HG02840 (cell line): ENCODE measurements at regions not wholly inside any gene's neighbourhood (a gene's known extent, or its start where the extent isn't known, plus 50 kb on each side); places are given as distances from the start of the nearest gene placed in this dataset.

Experiments
- ATAC-seq: cut with Tn5 transposase; IDR thresholded peaks from one replicate; pipeline ENCODE4 v1.9.1; 2021; ENCODE audit warnings: mild to moderate bottlenecking, moderate library complexity, moderate number of reproducible peaks; ENCODE audit not compliant: unreplicated experiment, low FRiP score

- no peak for ATAC-seq
Measured at GRCh38 chr10:43737003-43737402, 88.3 kb upstream of the ZNF32 start.

DNA sequence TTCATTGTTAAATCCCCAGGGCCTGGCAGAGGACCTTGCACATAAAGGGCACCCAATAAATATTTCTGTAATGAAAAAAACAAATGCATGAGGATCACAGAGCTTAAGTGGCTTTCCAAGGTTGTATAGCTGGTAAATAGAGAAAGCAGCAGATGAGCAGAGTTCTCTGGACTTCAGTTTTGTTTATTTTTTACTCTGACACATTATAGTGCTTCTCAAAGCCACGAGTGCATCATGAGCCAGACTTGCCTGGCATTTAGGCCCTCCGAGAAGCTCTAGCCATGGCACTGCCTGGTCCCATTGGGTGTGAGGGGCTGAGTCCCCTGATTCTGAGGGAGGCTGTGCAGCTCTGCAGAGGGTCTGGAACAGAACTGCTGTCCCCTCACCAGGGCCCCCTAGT is 87.2 kb upstream of the ZNF32 start:
- ATAC-seq: no peak

- ATAC-seq: no peak
Measured at GRCh38 chr10:43734716-43735115, 86.0 kb upstream of the ZNF32 start.

GRCh38 chr10:43731486-43731885 is 82.8 kb upstream of the ZNF32 start:
- ATAC-seq: no peak

DNA sequence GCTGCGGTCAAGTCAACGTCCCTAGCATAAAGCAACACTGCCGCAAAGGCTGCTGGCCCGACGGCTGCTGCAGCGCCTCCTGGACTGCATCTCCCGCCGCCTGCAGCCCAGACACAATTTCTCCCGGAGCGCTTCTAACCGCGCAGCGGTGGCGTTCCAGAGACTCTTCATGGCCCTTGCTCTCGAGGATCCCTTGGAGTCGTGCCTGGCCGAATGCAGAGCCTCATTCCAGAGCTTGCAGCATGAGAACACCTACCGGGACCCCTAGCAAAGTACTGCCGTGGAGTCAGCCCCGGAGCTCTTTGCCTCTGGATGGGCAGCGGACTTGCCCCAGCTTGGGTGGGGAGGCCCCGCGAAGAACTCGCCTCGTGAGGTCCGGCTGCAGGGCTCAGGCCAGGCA is 79.7 kb upstream of the ZNF32 start:
- ATAC-seq: no peak

- ATAC-seq: no peak
Measured at GRCh38 chr10:43727935-43728334, 79.3 kb upstream of the ZNF32 start.

GRCh38 chr10:43715334-43715733 is 66.7 kb upstream of the ZNF32 start:
- no peak for ATAC-seq

DNA sequence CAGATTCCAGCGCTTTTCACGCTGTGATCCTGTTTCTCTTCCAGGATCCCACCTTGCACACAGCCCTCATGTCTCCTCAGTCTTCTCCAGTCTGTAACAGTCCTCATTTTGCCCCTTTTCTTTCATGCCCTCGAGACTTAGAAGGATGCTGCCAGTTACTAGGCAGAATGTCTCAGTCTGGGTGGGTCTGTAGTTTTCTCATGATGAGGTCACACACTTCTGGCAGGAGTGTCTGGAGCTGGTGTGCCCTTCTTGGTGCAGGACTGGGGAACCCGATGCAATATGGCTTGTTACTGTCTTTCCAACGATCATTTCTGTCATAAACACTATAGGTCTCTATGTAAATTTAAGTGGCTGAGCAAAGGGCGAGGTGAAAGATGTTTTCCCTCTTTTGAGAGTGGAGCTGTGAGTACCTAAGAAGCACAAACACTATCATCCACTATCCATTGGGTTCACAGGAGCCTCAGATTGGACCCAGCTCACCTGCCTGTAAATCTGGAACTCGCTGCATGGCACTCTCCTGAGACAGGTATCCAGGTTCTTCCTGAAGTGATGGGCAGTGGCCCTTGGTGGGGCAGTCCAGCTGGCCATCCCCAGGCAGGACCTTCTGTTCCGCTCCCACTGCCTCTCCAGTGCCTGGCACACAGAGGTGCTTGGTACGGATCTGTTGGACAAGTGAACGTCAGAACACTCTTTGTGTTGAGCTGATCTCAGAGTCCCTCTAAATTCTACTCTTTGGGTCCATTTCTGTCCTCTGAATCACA is 64.3 kb upstream of the ZNF32 start:
- ATAC-seq: no peak

- ATAC-seq: no peak
Measured at GRCh38 chr10:43710772-43711471, 62.2 kb upstream of the ZNF32 start.

DNA sequence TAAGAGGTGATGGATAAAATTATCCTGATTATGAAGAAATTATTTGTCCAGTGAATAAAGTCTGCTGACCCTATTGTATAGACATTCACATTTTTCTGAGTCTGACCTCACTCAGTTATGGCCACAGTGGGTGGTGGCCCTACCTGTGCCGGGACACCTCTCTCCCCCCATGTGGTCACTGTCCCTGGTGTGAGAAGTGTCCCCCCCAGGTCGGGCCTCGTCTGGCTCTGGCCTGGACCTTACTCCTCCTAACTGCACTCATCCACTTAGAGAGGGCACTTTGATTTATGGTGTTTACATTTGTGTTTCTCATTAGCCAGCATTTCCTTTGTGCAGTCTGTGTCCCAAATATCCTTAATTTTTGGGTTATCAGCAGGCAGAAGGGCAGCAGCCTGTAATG is 59.6 kb upstream of the ZNF32 start:
- ATAC-seq: no peak

DNA sequence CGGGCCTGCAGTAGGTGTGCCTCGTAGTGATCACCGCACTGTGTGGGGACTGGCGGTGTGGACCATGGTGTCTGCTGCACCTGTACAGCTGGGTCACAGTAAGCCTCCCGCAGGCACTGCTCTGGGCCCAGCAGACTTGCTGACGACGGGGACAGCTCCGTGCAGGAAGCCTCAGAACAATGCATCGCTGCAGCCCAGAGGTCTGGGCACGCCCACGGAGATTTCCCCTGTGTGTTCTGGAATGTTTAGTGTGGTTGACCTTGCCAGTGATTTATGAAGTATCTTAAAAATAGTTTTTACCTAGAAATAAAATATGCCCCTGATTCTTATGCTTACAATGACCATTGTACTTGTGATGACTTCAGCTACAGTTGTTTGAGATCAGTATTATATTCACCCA is 59.1 kb upstream of the ZNF32 start:
- no peak for ATAC-seq

- ATAC-seq: no peak
Measured at GRCh38 chr10:43706166-43706565, 57.5 kb upstream of the ZNF32 start.

DNA sequence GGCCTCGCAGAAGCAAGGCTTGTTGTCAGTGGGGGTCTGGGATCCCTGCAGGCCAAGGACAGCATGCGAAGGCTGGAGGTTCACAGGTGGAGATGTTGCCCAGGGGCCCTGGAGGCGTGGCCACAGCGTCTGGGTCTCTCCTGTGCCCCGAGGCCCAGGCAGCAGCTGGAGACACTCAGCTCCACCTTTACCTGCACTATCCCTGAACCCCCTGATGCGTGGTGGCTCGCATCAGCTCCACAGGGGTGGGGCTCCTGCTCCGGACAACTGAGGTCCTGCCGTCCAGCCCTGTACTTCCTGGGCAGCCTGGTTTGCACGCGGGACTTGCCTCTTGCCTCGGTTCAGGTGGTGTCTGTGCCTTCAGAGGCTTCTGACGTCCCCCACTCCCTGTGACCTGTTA is 54.6 kb upstream of the ZNF32 start:
- no peak for ATAC-seq

DNA sequence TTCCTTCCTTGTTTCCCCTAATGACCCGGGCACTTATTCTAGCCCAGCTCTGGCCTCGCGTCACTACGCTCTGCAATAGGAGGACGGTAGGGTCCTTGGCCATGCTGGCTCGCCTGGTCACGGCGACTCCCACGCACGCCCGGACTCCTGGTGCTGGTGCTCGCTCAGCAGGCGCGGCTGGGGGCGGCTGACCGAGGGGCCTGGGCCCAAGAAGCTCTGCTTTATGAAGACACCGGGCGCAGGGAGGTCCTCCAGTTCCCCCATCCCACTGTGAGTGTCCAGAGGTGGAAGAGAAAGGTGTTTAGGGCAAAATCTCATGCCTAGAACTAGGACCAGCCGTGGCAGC is 54.2 kb upstream of the ZNF32 start:
- no peak for ATAC-seq

GRCh38 chr10:43702213-43702935 is 53.7 kb upstream of the ZNF32 start:
- no peak for ATAC-seq

DNA sequence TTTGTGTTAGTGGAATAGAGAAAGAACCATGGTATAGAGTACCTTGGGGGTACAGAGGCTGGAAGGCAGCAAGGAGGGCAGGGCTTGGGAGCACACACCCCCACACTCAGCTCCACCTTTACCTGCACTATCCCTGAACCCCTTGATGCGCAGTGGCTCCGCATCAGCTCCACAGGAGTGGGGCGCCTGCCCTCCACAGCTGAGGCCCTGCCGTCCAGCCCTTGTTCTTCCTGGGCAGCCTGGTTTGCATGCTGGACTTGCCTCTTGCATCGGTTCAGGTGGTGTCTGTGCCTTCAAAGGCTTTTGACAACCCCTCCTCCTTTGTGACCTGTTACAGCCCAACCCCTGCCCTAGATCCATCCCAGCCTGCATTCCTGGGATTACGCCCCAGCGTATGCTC is 52.6 kb upstream of the ZNF32 start:
- ATAC-seq: no peak

GRCh38 chr10:43700306-43700705 is 51.6 kb upstream of the ZNF32 start:
- ATAC-seq: no peak

DNA sequence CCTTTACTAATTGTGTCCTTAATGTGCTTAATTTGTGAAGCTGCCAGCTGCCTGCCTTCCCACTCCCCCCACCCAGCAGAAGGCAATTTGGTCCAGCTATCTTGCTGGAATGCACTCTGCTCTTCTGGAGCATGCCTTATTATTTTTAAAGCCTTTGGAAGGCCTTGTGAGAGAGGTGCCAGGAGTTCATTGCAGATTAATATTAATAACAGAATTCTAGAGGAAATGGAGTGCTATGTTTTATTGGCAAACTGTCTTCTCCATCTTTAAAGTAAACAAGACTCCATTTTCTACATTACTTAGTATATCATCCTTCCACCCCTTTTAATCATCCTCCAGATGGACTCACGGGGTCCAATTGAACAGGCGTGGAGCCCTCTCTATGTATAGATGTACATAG is 50.8 kb upstream of the ZNF32 start:
- ATAC-seq: no peak
